ENCODE measurements at regions not wholly inside any gene's neighbourhood (a gene's known extent, or its start where the extent isn't known, plus 50 kb on each side); places are given as distances from the start of the nearest gene placed in this dataset.

GRCh38 chr20:22523499-22524392 lies 60.6 kb downstream of the FOXA2 start (continued):
- TF ChIP-seq ZFP36L1 (CRISPR knock-in tag; IDR thresholded peaks at IDR 0.05) = peak; percentile 69; the same call in 1 of the 2 replicates
- TF ChIP-seq ZNF430 (CRISPR knock-in tag; IDR thresholded peaks at IDR 0.05) = peak; percentile 92
- no peak for TF ChIP-seq ZNF343 (CRISPR knock-in tag; IDR thresholded peaks at IDR 0.05)
- TF ChIP-seq ZFP37 (CRISPR knock-in tag; IDR thresholded peaks at IDR 0.05; ENCODE audit: borderline replicate concordance) = peak; percentile 96
- TF ChIP-seq, protein P1, sequence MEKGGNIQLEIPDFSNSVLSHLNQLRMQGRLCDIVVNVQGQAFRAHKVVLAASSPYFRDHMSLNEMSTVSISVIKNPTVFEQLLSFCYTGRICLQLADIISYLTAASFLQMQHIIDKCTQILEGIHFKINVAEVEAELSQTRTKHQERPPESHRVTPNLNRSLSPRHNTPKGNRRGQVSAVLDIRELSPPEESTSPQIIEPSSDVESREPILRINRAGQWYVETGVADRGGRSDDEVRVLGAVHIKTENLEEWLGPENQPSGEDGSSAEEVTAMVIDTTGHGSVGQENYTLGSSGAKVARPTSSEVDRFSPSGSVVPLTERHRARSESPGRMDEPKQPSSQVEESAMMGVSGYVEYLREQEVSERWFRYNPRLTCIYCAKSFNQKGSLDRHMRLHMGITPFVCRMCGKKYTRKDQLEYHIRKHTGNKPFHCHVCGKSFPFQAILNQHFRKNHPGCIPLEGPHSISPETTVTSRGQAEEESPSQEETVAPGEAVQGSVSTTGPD (CRISPR knock-in tag; IDR thresholded peaks at IDR 0.05) = peak; percentile 20; the same call in 1 of the 2 replicates
- TF ChIP-seq PITX1 (CRISPR knock-in tag; IDR thresholded peaks at IDR 0.05) = peak; percentile 94
- TF ChIP-seq HIVEP1 (CRISPR knock-in tag; IDR thresholded peaks at IDR 0.05) = peak; percentile 92
- peak; percentile 49; the same call in 1 of the 2 replicates for TF ChIP-seq ZNF12 (CRISPR knock-in tag; IDR thresholded peaks at IDR 0.05)
- 0 out of 2 replicates have a peak, but pooled peaks have one; percentile 49 for TF ChIP-seq MXD1 (CRISPR knock-in tag; IDR thresholded peaks at IDR 0.05)
- TF ChIP-seq ZMAT3 (CRISPR knock-in tag; conservative IDR thresholded peaks at IDR 0.05) = peak; percentile 68; the same call in 1 of the 2 replicates
- no peak for TF ChIP-seq EZH2 (conservative IDR thresholded peaks at IDR 0.05; ENCODE audit: low read depth, low read length)
- peak; percentile 77 for TF ChIP-seq HHEX (CRISPR knock-in tag; IDR thresholded peaks at IDR 0.05)
- 0 out of 2 replicates have a peak, but pooled peaks have one; percentile 32 for TF ChIP-seq BRCA1 (CRISPR knock-in tag; IDR thresholded peaks at IDR 0.05)
- TF ChIP-seq PTBP1 (IDR thresholded peaks at IDR 0.05; ENCODE audit: low read depth, low read length, poor library complexity, severe bottlenecking) = no peak
- no peak; the same call in 1 of the 2 replicates for TF ChIP-seq MBD4 (IDR thresholded peaks at IDR 0.05; ENCODE audit: borderline replicate concordance, low read length)
- TF ChIP-seq CENPT (CRISPR knock-in tag; IDR thresholded peaks at IDR 0.05; ENCODE audit: low read depth) = no peak
- TF ChIP-seq KDM5A (IDR thresholded peaks at IDR 0.05; ENCODE audit: borderline replicate concordance, low read length) = no peak; the same call in 1 of the 2 replicates
- TF ChIP-seq, protein P2, sequence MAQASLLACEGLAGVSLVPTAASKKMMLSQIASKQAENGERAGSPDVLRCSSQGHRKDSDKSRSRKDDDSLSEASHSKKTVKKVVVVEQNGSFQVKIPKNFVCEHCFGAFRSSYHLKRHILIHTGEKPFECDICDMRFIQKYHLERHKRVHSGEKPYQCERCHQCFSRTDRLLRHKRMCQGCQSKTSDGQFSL (CRISPR knock-in tag; IDR thresholded peaks at IDR 0.05) = no peak
- peak; percentile 90 for TF ChIP-seq NKX3-1 (CRISPR knock-in tag; IDR thresholded peaks at IDR 0.05)
- peak; percentile 89 for TF ChIP-seq ZNF761 (CRISPR knock-in tag; conservative IDR thresholded peaks at IDR 0.05)
- TF ChIP-seq CHD2 (IDR thresholded peaks at IDR 0.05; ENCODE audit: low read depth, low read length) = no peak
- TF ChIP-seq, protein P3, sequence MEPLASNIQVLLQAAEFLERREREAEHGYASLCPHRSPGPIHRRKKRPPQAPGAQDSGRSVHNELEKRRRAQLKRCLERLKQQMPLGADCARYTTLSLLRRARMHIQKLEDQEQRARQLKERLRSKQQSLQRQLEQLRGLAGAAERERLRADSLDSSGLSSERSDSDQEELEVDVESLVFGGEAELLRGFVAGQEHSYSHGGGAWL (CRISPR knock-in tag; IDR thresholded peaks at IDR 0.05) = peak; percentile 76
- peak; percentile 85 for TF ChIP-seq MEF2D (CRISPR knock-in tag; IDR thresholded peaks at IDR 0.05)
- TF ChIP-seq POGZ (CRISPR knock-in tag; IDR thresholded peaks at IDR 0.05) = peak; percentile 90
- no peak for TF ChIP-seq PBX3 (CRISPR knock-in tag; IDR thresholded peaks at IDR 0.05; ENCODE audit: borderline replicate concordance)
- TF ChIP-seq SRSF9 (IDR thresholded peaks at IDR 0.05; ENCODE audit: borderline replicate concordance, insufficient read depth, low read depth, low read length, poor library complexity, severe bottlenecking) = no peak
- peak; percentile 92 for TF ChIP-seq SAP130 (CRISPR knock-in tag; IDR thresholded peaks at IDR 0.05; ENCODE audit: low read depth)

All from HepG2 (cell line).